Esophagus (tissue), 2 donors: ENCODE measurements at regions not wholly inside any gene's neighbourhood (a gene's known extent, or its start where the extent isn't known, plus 50 kb on each side); places are given as distances from the start of the nearest gene placed in this dataset.
"Not testable (repeated sequence)": the region's sequence is repeated elsewhere in the genome, so short reads cannot be mapped to it uniquely, and the experiment has no call there.

Experiments
- H3K27ac ChIP-seq, 2 donors: one replicate each; pipeline ENCODE4 v1.5.1; 2013; ENCODE audit warnings: low read depth in 2 of 2, mild to moderate bottlenecking in 2 of 2, inconsistent platforms in 1 of 2, low read length in 1 of 2, moderate library complexity in 1 of 2
- H3K27me3 ChIP-seq, 2 donors: one replicate each; pipeline ENCODE4 v1.6.1; 2013; ENCODE audit warnings: low read length in 2 of 2, control low read depth in 1 of 2, mild to moderate bottlenecking in 1 of 2; ENCODE audit not compliant: insufficient read depth in 2 of 2, control insufficient read depth in 1 of 2
- H3K36me3 ChIP-seq, 2 donors: one replicate each; pipeline ENCODE4 v1.6.1; 2013; ENCODE audit warnings: low read length in 1 of 2; ENCODE audit not compliant: control insufficient read depth in 2 of 2, insufficient read depth in 2 of 2
- H3K4me1 ChIP-seq, 2 donors: one replicate each; pipeline ENCODE4 v1.6.1; 2013; ENCODE audit warnings: low read length in 1 of 2; ENCODE audit not compliant: control insufficient read depth in 2 of 2, insufficient read depth in 2 of 2
- H3K4me3 ChIP-seq, 2 donors: one replicate each; pipeline ENCODE4 v1.5.1; 2013; ENCODE audit warnings: low read length in 2 of 2, mild to moderate bottlenecking in 2 of 2, low read depth in 1 of 2, moderate library complexity in 1 of 2
- H3K9me3 ChIP-seq, 2 donors: one replicate each; pipeline ENCODE4 v1.6.1; 2013; ENCODE audit warnings: mild to moderate bottlenecking in 2 of 2, low read depth in 1 of 2, low read length in 1 of 2, moderate library complexity in 1 of 2; ENCODE audit not compliant: control insufficient read depth in 2 of 2, insufficient read depth in 1 of 2
- WGBS, 2 donors: extraction: QIAGEN DNeasy Blood & Tissue Kit; methylation state at CpG; one replicate each; pipeline ENCODE4 v1.1.7; 2013; 5-methylcytosine and 5-hydroxymethylcytosine counted together
- donor health status: healthy with polysubstance abuse.
- donor health status: Bipolar disorder and iron deficiency.

- Histone ChIP-seq H3K27me3 (no peaks in the 10 kb centered on the region), H3K4me3 (no peak overlapping the region), H3K4me1 (no peaks in the 10 kb centered on the region), H3K36me3 (no peaks in the 10 kb centered on the region), H3K9me3 (no peaks in the 10 kb centered on the region), H3K27ac (no peak overlapping the region)
- 86 to 92% methylated on average over 5 of the region's 5 CpGs for WGBS, 2 donors
These were observed 448.2 kb downstream of the QKI start for GRCh38 chr6:163862701-163863100.

- no peak overlapping the region for H3K27ac ChIP-seq
- H3K9me3 ChIP-seq, result no peaks in the 10 kb centered on the region
- no peaks in the 10 kb centered on the region for H3K27me3 ChIP-seq
- H3K4me1 ChIP-seq, result no peaks in the 10 kb centered on the region
- no peak overlapping the region for H3K4me3 ChIP-seq
- WGBS, 2 donors, result 87 to 90% methylated on average over 8 of the region's 8 CpGs
- no peaks in the 10 kb centered on the region for H3K36me3 ChIP-seq
These were observed 447.1 kb downstream of the QKI start for GRCh38 chr6:163861627-163862026.

- no peaks in the 10 kb centered on the region for H3K9me3 ChIP-seq
- H3K4me3 ChIP-seq, result no peak overlapping the region
- 27 to 28% methylated on average over 12 of the region's 12 CpGs for WGBS, 2 donors
- no peaks in the 10 kb centered on the region for H3K4me1 ChIP-seq
- H3K27ac ChIP-seq, result no peak overlapping the region
- H3K36me3 ChIP-seq, result no peaks in the 10 kb centered on the region
- no peaks in the 10 kb centered on the region for H3K27me3 ChIP-seq
These were observed 446.0 kb downstream of the QKI start for GRCh38 chr6:163860287-163861081.

GRCh38 chr6:163858870-163859269 is 444.4 kb downstream of the QKI start:
- 91 to 93% methylated on average over 5 of the region's 5 CpGs for WGBS, 2 donors
- not testable (repeated sequence) for H3K36me3 ChIP-seq

GRCh38 chr6:163857421-163857820 is 442.9 kb downstream of the QKI start:
- no peak overlapping the region for H3K4me3 ChIP-seq
- no peaks in the 10 kb centered on the region for H3K36me3 ChIP-seq
- H3K4me1 ChIP-seq, result no peaks in the 10 kb centered on the region
- H3K27me3 ChIP-seq, result no peaks in the 10 kb centered on the region
- no peak overlapping the region for H3K27ac ChIP-seq
- peaks cover 0 to 7% of the 10 kb centered on the region in 2 donors for H3K9me3 ChIP-seq
- WGBS, 2 donors, result 71 to 75% methylated on average over 2 of the region's 2 CpGs

More at GRCh38 chr6:163858870-163859269, 444.4 kb downstream of the QKI start:
- not testable (repeated sequence) for H3K27me3 ChIP-seq, H3K27ac ChIP-seq, H3K9me3 ChIP-seq, H3K4me1 ChIP-seq, H3K4me3 ChIP-seq

- H3K27ac ChIP-seq, result no peak overlapping the region
- H3K4me3 ChIP-seq, result no peak overlapping the region
- H3K27me3 ChIP-seq, result no peaks in the 10 kb centered on the region
- no peaks in the 10 kb centered on the region for H3K36me3 ChIP-seq
- H3K4me1 ChIP-seq, result no peaks in the 10 kb centered on the region
- peaks cover 0 to 11% of the 10 kb centered on the region in 2 donors for H3K9me3 ChIP-seq
These were observed 436.4 kb downstream of the QKI start for GRCh38 chr6:163850874-163851273.

- no peaks in the 10 kb centered on the region for H3K27me3 ChIP-seq
These were observed 430.2 kb downstream of the QKI start for GRCh38 chr6:163844761-163845160.

GRCh38 chr6:163844357-163844756 is 429.8 kb downstream of the QKI start:
- Histone ChIP-seq H3K9me3 (peaks cover 0 to 3% of the 10 kb centered on the region in 2 donors), H3K36me3 (no peaks in the 10 kb centered on the region), H3K27me3 (no peaks in the 10 kb centered on the region), H3K4me1 (no peaks in the 10 kb centered on the region), H3K27ac (no peak overlapping the region), H3K4me3 (no peak overlapping the region)
- 86 to 89% methylated on average over 7 of the region's 7 CpGs for WGBS, 2 donors

More at GRCh38 chr6:163844761-163845160, 430.2 kb downstream of the QKI start:
- WGBS, 2 donors, result 61 to 70% methylated on average over 3 of the region's 3 CpGs
- Histone ChIP-seq H3K4me3 (no peak overlapping the region), H3K9me3 (peaks cover 0 to 3% of the 10 kb centered on the region in 2 donors), H3K36me3 (no peaks in the 10 kb centered on the region), H3K4me1 (no peaks in the 10 kb centered on the region), H3K27ac (no peak overlapping the region)

- H3K9me3 ChIP-seq, result peaks cover 0 to 3% of the 10 kb centered on the region in 2 donors
- H3K36me3 ChIP-seq, result no peaks in the 10 kb centered on the region
- H3K27me3 ChIP-seq, result no peaks in the 10 kb centered on the region
- no peak overlapping the region for H3K4me3 ChIP-seq
- H3K27ac ChIP-seq, result no peak overlapping the region
- WGBS, 2 donors, result 70% methylated on average over 3 of the region's 3 CpGs
- no peaks in the 10 kb centered on the region for H3K4me1 ChIP-seq
These were observed 428.7 kb downstream of the QKI start for GRCh38 chr6:163843218-163843617.

- Histone ChIP-seq H3K4me1 (no peaks in the 10 kb centered on the region), H3K27ac (no peak overlapping the region), H3K9me3 (peaks cover 0 to 3% of the 10 kb centered on the region in 2 donors), H3K36me3 (no peaks in the 10 kb centered on the region), H3K27me3 (no peaks in the 10 kb centered on the region), H3K4me3 (no peak overlapping the region)
These were observed 427.9 kb downstream of the QKI start for GRCh38 chr6:163842467-163842866.
